ENCODE measurements at regions not wholly inside any gene's neighbourhood (a gene's known extent, or its start where the extent isn't known, plus 50 kb on each side); places are given as distances from the start of the nearest gene placed in this dataset.

- no peak for DNase-seq (ENCODE audit: low spot score)
Measured at GRCh38 chr4:89665662-89666061, 171.3 kb downstream of the SNCA start.

- no peak for DNase-seq (ENCODE audit: low spot score)
Measured at GRCh38 chr4:89664521-89664920, 172.4 kb downstream of the SNCA start.

GRCh38 chr4:89661173-89661899, 175.6 kb downstream of the SNCA start:
- DNase-seq (ENCODE audit: low spot score): no peak

- DNase-seq (ENCODE audit: low spot score): no peak
Measured at GRCh38 chr4:89660444-89661172, 176.4 kb downstream of the SNCA start.

- DNase-seq (ENCODE audit: low spot score): no peak
Measured at GRCh38 chr4:89658701-89659024, 178.3 kb downstream of the SNCA start.

- no peak for DNase-seq (ENCODE audit: low spot score)
Measured at GRCh38 chr4:89657931-89658700, 178.8 kb downstream of the SNCA start.

- no peak for DNase-seq (ENCODE audit: low spot score)
Measured at GRCh38 chr4:89653012-89653411, 183.9 kb downstream of the SNCA start.

- no peak for DNase-seq (ENCODE audit: low spot score)
Measured at GRCh38 chr4:89645482-89645881, 191.5 kb downstream of the SNCA start.

- DNase-seq (ENCODE audit: low spot score): no peak
Measured at GRCh38 chr4:89641367-89641687, 195.6 kb downstream of the SNCA start.

- DNase-seq (ENCODE audit: low spot score): peak; percentile 16
Measured at GRCh38 chr4:89640620-89641366, 196.2 kb downstream of the SNCA start.

GRCh38 chr4:89639395-89639794, 197.6 kb downstream of the SNCA start:
- no peak for DNase-seq (ENCODE audit: low spot score)

- DNase-seq (ENCODE audit: low spot score): no peak
Measured at GRCh38 chr4:89625599-89626293, 211.2 kb downstream of the SNCA start.

GRCh38 chr4:89619206-89619962, 217.6 kb downstream of the SNCA start:
- DNase-seq (ENCODE audit: low spot score): no peak

- no peak for DNase-seq (ENCODE audit: low spot score)
Measured at GRCh38 chr4:89618151-89618550, 218.8 kb downstream of the SNCA start.

- no peak for DNase-seq (ENCODE audit: low spot score)
Measured at GRCh38 chr4:89617317-89617716, 219.6 kb downstream of the SNCA start.

GRCh38 chr4:89616382-89616781, 220.6 kb downstream of the SNCA start:
- no peak for DNase-seq (ENCODE audit: low spot score)

GRCh38 chr4:89615051-89615450, 221.9 kb downstream of the SNCA start:
- DNase-seq (ENCODE audit: low spot score): no peak

- DNase-seq (ENCODE audit: low spot score): no peak
Measured at GRCh38 chr4:89614155-89614554, 222.8 kb downstream of the SNCA start.

- DNase-seq (ENCODE audit: low spot score): no peak
Measured at GRCh38 chr4:89610236-89610635, 226.7 kb downstream of the SNCA start.

- DNase-seq (ENCODE audit: low spot score): no peak
Measured at GRCh38 chr4:89609756-89610155, 227.2 kb downstream of the SNCA start.

- no peak for DNase-seq (ENCODE audit: low spot score)
Measured at GRCh38 chr4:89604951-89605350, 232.0 kb downstream of the SNCA start.
